Pancreas (tissue), 10 donors: ENCODE measurements at regions not wholly inside any gene's neighbourhood (a gene's known extent, or its start where the extent isn't known, plus 50 kb on each side); places are given as distances from the start of the nearest gene placed in this dataset.
"Not testable (repeated sequence)": the region's sequence is repeated elsewhere in the genome, so short reads cannot be mapped to it uniquely, and the experiment has no call there.

Experiments used
- ATAC-seq, 4 donors: fragments of 200-7000 bp; cut with Tn5 transposase; one replicate each; pipeline versions ENCODE4 v1.8.0 to v1.9.1; 2020; ENCODE audit warnings: mild to moderate bottlenecking in 4 of 4, moderate library complexity in 4 of 4
- DNase-seq, 6 donors: peaks; one replicate each; pipeline ENCODE4 v3.0.0-alpha.2; 2020
- FAIRE-seq: peaks from 2 replicates; lab custom pipeline; 2012; peaks lifted over from hg19 to GRCh38; lab: Jason Lieb, UNC
- H3K27ac ChIP-seq, 4 donors: fragments of 200-600 bp; sonication (generic); 1 replicate in 3 of 4; 2 replicates in 1 of 4; pipeline versions ENCODE4 v1.5.0 to v1.8.0; 2020
- H3K27me3 ChIP-seq, 4 donors: fragments of 200-600 bp; one replicate each; pipeline ENCODE4 v1.8.0; 2021
- H3K36me3 ChIP-seq, 3 donors: fragments of 200-600 bp; sonication (generic) in 1 of 3; one replicate each; pipeline versions ENCODE4 v1.5.0 to v1.8.0; 2020 to 2021
- H3K4me1 ChIP-seq, 3 donors: fragments of 200-600 bp; one replicate each; pipeline ENCODE4 v1.8.0; 2021
- H3K4me3 ChIP-seq, 4 donors: fragments of 200-600 bp; sonication (generic) in 2 of 4; one replicate each; pipeline versions ENCODE4 v1.5.0 to v1.8.0; 2020 to 2021
- H3K9me3 ChIP-seq, 4 donors: fragments of 200-600 bp; one replicate each; pipeline ENCODE4 v1.8.0; 2021
- WGBS, 2 donors: extraction: QIAGEN DNeasy Blood & Tissue Kit; methylation state at CpG; one replicate each; pipeline ENCODE4 v1.1.7; 2013; 5-methylcytosine and 5-hydroxymethylcytosine counted together
- intact Hi-C, 3 donors: fragments of 100-400 bp; cut with DNase I; formaldehyde crosslinking; loops; one replicate each; pipeline versions ENCODE4 v1.11.1 to v1.14.2; 2022
- TF ChIP-seq, protein P1 (sequence below), 4 donors: fragments of 200-600 bp; sonication (generic) in 3 of 4; IDR thresholded peaks; one replicate each; pipeline versions ENCODE4 v1.5.0 to v1.8.0; 2021; ENCODE audit warnings: antibody characterized with exemption in 4 of 4
- donor health status: healthy with polysubstance abuse.
- donor health status: DM: no; HTN: no; CAD: no; lungs with moderate emphysema.
- donor health status: DM: no; HTN: no; CAD: no.
- donor health status: control.
- donor health status: control.
- donor health status: Bipolar disorder and iron deficiency.
- donor health status: DM: yes; HTN: yes; CAD: no.
- donor health status: DM: no; HTN: no; CAD: no.
- donor health status: DM: no; HTN: no; CAD: no.
- donor health status: DM: yes; HTN: yes; CAD: no.

DNA sequence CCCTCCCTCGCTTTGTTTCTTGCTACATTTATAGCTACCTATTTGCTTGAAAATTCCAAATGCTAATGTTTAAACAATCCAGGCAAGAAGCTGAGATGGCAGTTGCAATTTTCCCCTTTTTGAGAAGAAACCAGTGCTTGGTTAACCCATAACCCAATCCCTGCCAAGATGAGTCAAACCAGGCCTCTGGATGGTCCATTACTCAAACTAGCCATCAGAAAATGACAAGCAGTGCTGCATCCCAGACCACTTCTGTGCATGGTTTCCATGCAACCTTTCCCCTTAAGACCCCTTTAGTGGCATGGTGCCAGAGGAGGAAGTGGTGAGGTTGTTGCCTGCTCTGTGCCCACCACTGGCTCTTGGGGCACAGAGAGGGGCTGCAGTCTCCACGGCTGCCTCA is 131.2 kb upstream of the RMP24 start:
- no peaks in the 10 kb centered on the region for H3K27me3 ChIP-seq

DNA sequence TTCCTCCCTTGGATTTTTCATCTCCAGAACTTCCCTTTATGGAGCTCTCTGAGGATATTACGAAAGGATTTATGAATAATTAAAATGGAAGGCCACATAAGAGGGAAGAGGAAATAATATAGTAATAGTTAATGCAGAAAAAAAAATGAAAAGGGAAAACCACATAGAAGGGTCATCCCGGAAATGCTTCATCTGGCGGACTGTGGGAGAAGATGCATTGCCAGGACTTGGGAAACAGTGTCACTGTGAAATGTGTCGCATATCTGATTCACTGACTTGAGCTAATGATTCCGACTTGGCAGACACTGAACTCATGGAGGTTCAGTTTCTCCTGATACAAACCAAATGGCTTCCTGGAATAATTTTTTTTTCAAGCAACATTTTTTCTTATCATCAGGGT is 129.9 kb upstream of the RMP24 start:
- no peak overlapping the region for H3K27ac ChIP-seq
- 65 to 69% methylated on average over 5 of the region's 5 CpGs for WGBS, 2 donors
- H3K9me3 ChIP-seq: no peaks in the 10 kb centered on the region
- intact Hi-C loops: no loop called here
- DNase-seq: no peak
- no peaks in the 10 kb centered on the region for H3K36me3 ChIP-seq
- no peaks in the 10 kb centered on the region for H3K27me3 ChIP-seq
- H3K4me1 ChIP-seq: no peaks in the 10 kb centered on the region
- H3K4me3 ChIP-seq: no peak overlapping the region
- TF ChIP-seq, protein P1, sequence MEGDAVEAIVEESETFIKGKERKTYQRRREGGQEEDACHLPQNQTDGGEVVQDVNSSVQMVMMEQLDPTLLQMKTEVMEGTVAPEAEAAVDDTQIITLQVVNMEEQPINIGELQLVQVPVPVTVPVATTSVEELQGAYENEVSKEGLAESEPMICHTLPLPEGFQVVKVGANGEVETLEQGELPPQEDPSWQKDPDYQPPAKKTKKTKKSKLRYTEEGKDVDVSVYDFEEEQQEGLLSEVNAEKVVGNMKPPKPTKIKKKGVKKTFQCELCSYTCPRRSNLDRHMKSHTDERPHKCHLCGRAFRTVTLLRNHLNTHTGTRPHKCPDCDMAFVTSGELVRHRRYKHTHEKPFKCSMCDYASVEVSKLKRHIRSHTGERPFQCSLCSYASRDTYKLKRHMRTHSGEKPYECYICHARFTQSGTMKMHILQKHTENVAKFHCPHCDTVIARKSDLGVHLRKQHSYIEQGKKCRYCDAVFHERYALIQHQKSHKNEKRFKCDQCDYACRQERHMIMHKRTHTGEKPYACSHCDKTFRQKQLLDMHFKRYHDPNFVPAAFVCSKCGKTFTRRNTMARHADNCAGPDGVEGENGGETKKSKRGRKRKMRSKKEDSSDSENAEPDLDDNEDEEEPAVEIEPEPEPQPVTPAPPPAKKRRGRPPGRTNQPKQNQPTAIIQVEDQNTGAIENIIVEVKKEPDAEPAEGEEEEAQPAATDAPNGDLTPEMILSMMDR (IDR thresholded peaks at IDR 0.05): no peak
- FAIRE-seq: no peak
- no peak for ATAC-seq

More for the DNA sequence above, 131.2 kb upstream of the RMP24 start:
- ATAC-seq (no peak), FAIRE-seq (no peak), DNase-seq (no peak)
- Histone ChIP-seq H3K36me3 (no peaks in the 10 kb centered on the region), H3K4me3 (no peak overlapping the region), H3K4me1 (no peaks in the 10 kb centered on the region), H3K9me3 (no peaks in the 10 kb centered on the region), H3K27ac (no peak overlapping the region)
- 48 to 61% methylated on average over 2 of the region's 2 CpGs for WGBS, 2 donors
- TF ChIP-seq, protein P1 (IDR thresholded peaks at IDR 0.05): no peak
- intact Hi-C loops: no loop called here

DNA sequence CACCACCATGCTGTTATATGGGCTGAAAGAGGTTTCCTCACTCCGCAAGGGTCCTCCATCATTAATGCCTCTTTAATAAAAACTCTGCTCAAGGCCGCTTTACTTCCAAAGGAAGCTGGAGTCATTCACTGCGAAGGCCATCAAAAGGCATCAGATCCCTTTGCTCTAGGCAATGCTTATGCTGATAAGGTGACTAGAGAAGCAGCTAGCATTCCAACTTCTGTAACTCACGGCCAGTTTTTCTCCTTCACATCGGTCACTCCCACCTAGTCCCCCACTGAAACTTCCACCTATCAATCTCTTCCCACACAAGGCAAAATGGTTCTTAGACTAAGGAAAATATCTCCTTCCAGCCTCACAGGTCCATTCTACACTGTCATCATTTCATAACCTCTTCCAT is 124.2 kb upstream of the RMP24 start:
- FAIRE-seq, ATAC-seq, H3K27me3 ChIP-seq, H3K4me1 ChIP-seq, H3K9me3 ChIP-seq, H3K27ac ChIP-seq, DNase-seq, H3K36me3 ChIP-seq, intact Hi-C loops, H3K4me3 ChIP-seq: not testable (repeated sequence)
- 73 to 82% methylated on average over 5 of the region's 5 CpGs for WGBS, 2 donors

DNA sequence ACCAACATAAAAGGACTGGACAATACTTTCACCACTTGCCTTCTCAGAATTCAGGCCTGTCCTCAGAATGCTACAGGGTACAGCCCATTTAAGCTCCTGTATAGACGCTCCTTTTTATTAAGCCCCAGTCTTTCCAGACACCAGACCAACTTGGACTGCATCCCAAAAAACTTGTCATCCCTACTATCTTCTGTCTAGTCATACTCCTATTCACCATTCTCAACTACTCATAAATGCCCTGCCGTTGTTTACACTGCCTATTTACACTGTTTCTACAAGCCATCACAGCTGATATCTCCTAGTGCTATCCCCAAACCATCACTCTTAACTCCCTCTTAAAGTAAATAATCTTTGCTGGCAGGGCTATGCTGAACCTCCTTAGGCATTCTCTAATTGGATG is 123.2 kb upstream of the RMP24 start:
- H3K27me3 ChIP-seq, DNase-seq, H3K9me3 ChIP-seq, FAIRE-seq, H3K27ac ChIP-seq, H3K4me3 ChIP-seq, H3K36me3 ChIP-seq, intact Hi-C loops, H3K4me1 ChIP-seq, ATAC-seq: not testable (repeated sequence)
- WGBS, 2 donors: 52 to 60% methylated on average over 2 of the region's 2 CpGs

DNA sequence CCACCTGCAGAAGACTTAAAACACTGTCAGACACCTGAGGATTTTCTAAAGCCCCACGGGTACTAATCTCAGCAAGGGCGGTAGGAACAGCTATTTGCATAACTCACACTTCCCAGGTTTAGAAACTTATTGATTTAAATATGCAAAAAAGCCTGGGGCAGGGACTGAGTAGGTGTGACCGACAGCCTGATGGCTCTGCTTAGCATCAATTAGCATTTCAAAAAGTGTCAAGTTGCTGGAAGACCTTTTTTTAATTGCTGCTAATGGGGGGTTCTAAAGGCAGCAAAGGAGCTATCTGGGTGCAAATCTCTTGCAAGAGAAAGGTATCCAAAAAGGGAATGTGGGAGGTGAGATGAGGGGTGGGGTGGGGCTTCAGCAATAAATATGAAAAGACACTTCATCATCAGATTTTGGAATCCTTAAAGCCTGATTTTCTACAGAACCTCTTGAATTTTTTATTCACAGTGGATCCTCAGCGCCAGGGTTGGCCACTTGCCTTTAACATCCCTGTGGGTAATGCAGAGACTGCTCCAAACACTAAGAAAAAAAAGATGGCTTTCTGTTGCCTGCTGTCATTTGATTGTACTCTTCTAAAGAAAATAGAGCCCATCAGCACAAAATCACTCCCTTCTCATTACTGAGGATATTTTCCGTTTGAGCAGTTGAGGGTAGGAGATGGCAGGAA is 121.1 kb upstream of the RMP24 start:
- ATAC-seq (no peak), FAIRE-seq (no peak), DNase-seq (no peak)
- no peaks in the 10 kb centered on the region for H3K27me3 ChIP-seq
- H3K9me3 ChIP-seq: no peaks in the 10 kb centered on the region
- H3K27ac ChIP-seq: no peak overlapping the region
- no peaks in the 10 kb centered on the region for H3K36me3 ChIP-seq
- H3K4me3 ChIP-seq: no peak overlapping the region
- 30 to 37% methylated on average over 5 of the region's 5 CpGs for WGBS, 2 donors
- H3K4me1 ChIP-seq: no peaks in the 10 kb centered on the region
- TF ChIP-seq, protein P1 (IDR thresholded peaks at IDR 0.05): no peak
- intact Hi-C loops: no loop called here

DNA sequence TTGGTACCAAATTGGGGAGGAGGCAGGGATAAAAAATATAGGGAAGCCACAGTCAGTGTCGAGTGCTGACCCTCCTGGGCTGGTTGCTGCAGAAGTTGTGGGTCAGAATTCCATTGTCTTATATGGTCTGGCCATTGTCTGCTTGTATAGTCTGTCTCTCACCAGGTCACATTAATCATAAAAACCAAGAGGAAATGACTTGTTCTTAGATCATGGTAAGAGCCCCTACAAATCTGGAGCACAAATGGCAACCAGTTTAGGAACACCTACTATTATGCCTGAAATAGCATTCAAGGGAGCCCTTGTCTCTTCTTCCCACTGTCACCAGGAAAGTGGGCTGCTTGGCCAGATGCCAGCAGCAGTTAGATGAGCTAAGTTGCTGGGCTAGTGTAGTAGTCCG is 119.7 kb upstream of the RMP24 start:
- ATAC-seq: no peak
- H3K27ac ChIP-seq: no peak overlapping the region
- H3K9me3 ChIP-seq: no peaks in the 10 kb centered on the region
- H3K27me3 ChIP-seq: no peaks in the 10 kb centered on the region
- DNase-seq: no peak
- no peaks in the 10 kb centered on the region for H3K4me1 ChIP-seq
- intact Hi-C loops: no loop called here
- no peak overlapping the region for H3K4me3 ChIP-seq
- no peaks in the 10 kb centered on the region for H3K36me3 ChIP-seq
- FAIRE-seq: no peak
- 27 to 50% methylated on average over 2 of the region's 2 CpGs for WGBS, 2 donors
- TF ChIP-seq, protein P1 (IDR thresholded peaks at IDR 0.05): no peak
